Suppressor macrophage treated with lipopolysaccharide for 4 hours (primary cell): ENCODE measurements at regions not wholly inside any gene's neighbourhood (a gene's known extent, or its start where the extent isn't known, plus 50 kb on each side); places are given as distances from the start of the nearest gene placed in this dataset.

Experiments used
- DNase-seq: peaks from one replicate; pipeline ENCODE4 v3.0.0-alpha.2; 2020

- peak; percentile 83 for DNase-seq
Observed at GRCh38 chr9:107172160-107172978, 110.7 kb upstream of the RAD23B start.

- DNase-seq: no peak
Observed at GRCh38 chr9:107172979-107173347, 110.1 kb upstream of the RAD23B start.

GRCh38 chr9:107173422-107174180 is 109.5 kb upstream of the RAD23B start:
- DNase-seq: peak; percentile 44

DNA sequence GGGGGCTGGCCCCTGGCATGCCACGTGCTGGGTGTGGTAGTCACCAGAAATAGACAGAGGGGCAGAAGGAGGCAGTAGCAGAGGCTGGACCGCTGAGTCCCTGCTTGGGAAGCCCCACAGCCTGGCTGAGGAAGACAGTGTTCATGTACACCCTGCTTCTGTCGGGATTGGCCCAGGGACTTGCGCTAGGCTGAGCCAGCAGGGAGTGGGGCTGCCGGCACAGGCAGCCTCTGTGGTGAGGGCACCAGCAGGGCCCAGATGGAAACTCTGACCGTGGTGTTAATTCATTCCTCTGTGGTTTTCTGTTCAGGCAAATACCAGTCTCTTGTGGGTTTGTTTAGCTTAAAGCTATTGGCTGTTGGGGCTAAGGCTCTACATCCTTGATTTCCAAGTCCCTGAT is 108.6 kb upstream of the RAD23B start:
- no peak for DNase-seq

DNA sequence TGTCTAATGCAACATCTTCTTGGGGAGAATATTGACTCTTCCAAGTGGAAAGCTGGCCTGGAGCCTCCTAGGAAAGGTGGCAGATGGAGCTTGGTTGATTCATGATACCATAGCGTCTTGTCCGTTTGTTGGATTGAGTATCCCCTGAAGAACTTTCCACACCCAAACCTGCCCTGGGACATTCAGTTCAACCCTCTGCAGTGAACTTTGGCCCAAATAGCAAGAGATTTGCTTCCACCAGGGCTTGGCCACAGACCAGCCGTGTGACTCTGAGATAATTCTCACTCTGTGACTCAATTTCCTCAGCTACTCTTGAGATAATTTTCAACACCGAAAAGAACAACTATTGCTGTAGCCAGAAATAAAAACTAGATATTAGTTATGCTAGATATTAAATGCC is 108.0 kb upstream of the RAD23B start:
- DNase-seq: peak; percentile 14

DNA sequence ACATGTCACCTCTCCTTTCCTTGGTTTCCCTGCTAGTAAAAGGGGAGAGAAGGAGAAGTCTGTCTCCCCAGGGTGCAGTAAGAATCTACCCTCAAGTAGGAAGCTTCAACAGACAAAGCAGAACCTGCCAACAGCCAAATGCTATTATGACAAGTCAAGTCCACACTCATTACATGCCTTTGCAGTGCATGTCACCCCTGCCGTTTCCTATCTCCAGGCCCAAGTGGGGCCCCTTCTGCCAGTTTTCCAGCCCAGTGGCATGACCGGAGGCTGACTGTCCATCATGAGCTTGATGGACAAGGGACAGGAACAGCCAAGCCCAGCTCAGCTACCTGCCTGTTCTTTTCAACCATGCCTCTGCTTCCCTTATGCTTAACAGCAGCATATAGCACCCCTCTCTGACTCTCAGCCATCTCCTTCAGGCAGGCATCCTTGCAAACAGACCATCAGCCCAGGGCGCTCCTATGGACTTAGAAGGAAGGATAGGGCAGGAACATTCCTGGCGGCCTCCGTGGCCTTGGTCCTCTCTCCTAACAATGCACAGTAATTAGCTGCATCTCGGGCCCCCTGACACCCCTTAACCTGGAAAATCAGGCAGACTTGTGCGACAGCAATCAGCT is 107.2 kb upstream of the RAD23B start:
- no peak for DNase-seq

DNA sequence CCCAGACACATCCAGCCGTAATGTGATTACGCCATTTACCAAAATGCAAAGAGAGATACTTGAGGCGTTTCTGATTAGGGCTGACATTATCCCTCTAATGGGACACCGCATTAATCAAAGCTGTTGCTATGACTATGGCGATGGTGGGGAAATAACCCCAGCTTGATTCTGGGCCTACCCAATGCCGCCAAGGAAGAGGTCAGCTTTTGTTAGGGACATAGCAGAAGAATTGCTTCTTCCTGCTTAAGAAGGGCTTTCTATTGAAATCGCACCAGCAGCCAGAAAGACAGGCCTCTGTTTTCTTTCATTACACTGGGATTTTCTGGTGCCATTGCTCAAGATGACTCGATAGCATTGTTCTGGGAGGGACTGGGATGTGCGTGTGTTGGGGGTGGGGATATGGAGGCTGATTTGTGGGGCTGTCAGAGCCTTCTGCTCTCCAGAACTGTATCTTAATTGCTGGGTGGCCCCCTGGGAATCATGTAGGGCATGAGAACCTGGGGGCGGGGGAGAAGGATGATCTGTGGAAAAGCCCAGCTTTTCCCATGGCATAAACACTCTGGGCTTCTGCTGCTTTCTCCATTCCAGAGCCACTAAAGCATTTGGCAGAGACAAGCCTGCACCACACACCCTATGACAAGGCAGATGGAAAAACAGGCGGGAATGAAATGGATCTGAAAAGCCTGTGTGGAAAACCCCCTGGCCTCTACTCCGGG is 106.5 kb upstream of the RAD23B start:
- DNase-seq: no peak

DNA sequence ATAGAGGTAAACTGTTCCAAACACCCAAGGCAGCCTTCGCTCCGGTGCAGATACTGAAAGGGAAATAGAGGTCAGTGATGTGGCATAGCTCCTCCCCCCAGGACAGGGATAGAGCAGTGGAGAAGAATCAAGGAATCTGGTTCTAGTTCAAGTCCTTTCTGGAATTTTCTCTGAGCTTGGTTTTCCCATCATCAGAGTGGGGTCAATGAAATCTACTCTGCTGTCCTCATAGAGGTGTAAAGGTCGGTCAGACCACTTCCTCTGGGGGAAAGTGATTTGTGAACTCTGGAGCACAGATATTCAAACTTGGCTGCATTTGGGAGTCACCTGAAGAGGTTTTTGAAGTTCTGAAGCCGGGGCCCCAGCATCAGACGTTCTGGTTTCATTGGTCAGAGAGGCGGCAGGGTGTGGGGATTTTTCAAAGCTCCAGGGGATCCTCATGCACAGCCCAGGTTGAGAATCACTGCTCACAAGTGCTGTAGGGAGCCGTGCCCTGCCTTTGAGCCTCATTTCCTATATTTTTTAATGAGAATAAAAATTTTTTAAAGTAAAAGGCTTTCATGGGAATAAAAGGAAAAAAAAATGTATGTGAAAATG is 105.7 kb upstream of the RAD23B start:
- DNase-seq: no peak

- no peak for DNase-seq
Observed at GRCh38 chr9:107177857-107178256, 105.2 kb upstream of the RAD23B start.

DNA sequence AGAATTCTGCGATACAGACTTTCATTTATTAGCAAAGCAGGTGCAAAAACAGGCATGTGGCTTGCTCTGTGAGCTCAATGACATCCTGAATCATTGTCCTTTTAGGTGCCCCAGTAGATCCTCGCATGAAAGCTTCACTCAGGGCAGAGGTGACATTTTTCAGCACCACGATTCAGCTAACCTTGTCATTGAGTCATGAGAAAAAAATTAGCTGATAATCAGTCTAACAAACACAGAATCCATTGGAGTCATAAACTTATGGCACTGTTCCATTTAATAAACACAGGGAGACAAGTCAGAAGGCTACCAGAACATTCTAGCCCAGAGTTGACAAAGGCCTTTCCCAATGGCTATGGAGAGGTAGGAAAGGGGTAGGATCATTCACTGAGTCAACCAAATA is 104.8 kb upstream of the RAD23B start:
- DNase-seq: no peak

DNA sequence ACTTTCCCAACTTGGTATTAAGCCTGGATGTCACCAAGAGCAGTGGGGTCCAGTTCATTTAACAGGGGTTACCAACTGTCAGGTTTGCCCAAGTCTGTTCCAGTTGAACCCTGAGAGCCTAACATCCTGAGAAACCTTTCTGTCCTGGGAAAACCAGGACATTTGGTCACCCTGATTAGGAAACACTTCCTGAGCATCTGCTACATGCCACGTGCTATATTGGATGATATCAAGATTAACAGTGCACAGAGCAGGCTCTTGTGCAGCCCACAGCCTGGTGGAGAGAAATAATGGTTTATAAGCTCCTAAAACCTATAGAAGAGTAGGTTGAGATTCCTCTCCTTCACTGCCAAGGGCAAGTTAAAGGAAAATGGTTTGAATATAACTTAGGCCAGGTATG is 102.9 kb upstream of the RAD23B start:
- no peak for DNase-seq

DNA sequence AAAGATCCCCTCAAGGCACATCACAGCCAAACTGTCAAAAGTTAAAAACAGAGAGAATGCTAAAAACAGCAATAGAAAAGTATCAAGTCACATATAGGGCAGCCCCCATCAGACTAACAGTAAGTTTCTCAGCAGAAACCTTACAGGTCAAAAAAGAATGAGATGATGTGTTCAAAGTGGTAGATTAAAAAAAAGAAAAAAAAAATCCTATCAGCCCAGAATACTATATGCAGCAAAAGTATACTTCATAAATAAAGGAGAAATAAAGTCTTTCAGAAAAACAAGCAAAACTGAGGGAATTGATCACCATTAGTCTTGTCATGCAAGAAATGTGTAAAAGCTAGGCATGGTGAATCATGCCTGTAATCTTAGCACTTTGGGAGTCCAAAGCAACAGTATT is 99.9 kb upstream of the RAD23B start:
- DNase-seq: no peak

DNA sequence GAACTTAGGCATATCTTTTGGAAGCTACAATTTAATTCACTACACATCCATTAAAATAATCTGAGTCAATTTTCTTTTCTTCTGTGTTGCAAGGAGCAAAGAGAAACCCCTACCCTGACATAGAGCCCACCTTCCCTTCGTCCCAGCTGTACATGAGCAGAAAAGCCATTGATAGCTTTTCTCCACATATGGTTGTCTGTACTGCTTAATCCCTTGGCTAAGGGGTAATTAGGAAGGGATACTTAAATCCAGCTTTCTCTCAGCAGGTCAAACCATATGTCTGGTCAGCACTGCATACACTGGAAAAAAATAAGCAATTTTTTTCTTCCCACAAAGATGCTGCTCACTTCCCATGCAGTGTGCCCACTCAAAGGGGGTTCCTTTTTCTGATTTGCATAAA is 94.7 kb upstream of the RAD23B start:
- no peak for DNase-seq

GRCh38 chr9:107190061-107190935 is 92.8 kb upstream of the RAD23B start:
- peak; percentile 37 for DNase-seq

DNA sequence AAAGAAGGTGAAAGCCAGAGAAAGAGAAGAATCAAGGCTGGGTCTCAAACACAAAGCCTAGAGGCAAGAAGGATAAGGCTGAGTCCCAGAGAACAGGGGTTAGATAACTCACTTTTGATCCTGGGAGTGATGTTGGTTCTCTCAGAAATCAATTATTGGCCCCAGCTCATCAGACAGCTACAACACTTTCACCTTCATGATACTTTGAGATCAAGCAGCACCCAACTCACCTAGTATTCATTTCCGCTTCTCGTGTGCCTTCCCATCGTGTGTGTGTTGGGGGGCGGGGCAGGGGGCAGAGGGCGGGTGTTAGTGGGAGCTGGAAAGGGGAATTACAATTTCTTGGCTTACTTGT is 92.2 kb upstream of the RAD23B start:
- DNase-seq: no peak

GRCh38 chr9:107193251-107193650 is 89.8 kb upstream of the RAD23B start:
- DNase-seq: no peak

- no peak for DNase-seq
Observed at GRCh38 chr9:107198718-107199117, 84.4 kb upstream of the RAD23B start.

- no peak for DNase-seq
Observed at GRCh38 chr9:107208121-107208520, 75.0 kb upstream of the RAD23B start.

DNA sequence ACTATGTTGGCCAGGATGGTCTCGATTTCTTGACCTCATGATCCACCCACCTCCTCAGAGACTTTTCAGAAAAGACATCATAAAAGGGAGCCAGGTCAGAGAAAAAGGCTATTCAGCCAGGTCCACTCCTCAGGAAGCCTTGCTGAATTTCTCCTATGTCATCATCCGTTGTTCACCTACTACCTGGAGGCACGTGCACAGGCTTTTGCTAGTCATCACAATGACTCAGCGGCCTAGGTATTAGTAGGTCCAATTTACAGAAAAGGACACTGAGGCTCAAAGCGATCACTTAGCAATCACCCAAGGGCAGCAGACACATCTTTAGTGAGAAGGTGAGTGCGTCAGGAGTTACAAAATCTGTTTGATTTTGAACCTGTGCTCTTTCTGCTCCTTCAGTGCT is 72.3 kb upstream of the RAD23B start:
- no peak for DNase-seq

- DNase-seq: no peak
Observed at GRCh38 chr9:107211284-107211923, 71.7 kb upstream of the RAD23B start.

DNA sequence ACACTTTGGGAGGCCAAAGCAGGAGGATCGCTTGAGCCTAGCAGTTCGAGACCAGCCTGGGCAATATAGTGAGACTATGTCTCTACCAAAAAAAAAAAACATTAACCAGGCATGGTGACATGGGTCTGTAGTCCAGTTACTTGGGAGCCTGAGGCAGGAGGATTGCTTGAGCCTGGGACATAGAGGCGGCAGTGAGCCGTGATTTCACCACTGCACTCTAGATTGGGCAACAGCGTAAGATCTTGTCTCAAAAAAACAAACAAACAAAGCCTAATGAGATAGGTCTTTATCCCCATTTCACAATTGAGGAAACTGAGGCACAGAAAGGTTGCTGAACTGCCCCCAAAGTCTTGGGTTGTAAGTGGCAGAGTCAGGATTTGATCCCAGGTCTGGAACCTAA is 70.5 kb upstream of the RAD23B start:
- DNase-seq: no peak

DNA sequence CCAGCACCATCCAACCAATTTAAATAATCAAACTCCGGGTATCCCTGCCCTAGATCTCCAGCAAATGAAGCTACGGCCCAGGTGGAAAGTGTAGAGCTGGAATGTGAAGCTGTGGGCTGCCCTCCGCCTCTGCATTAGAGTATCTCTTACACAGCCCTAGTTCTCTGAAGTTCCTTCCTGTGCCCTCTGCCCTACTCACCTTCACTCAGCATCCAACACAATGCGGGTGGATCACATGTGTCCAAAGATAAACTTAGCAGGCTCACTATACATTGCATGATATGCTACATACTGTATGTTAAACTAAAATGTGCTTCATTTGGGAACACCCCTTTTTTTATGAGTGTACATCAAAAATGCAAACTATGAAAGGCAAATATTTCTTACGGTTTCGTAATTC is 70.0 kb upstream of the RAD23B start:
- DNase-seq: peak; percentile 9
